Ramos (cell line): ENCODE measurements at regions not wholly inside any gene's neighbourhood (a gene's known extent, or its start where the extent isn't known, plus 50 kb on each side); places are given as distances from the start of the nearest gene placed in this dataset.
"Not testable (repeated sequence)": the region's sequence is repeated elsewhere in the genome, so short reads cannot be mapped to it uniquely, and the experiment has no call there.

Experiments
- in situ Hi-C: fragments of 300-500 bp; cut with MboI; formaldehyde crosslinking; loops from one replicate; pipeline ENCODE4 v1.14.3; 2022; ENCODE audit warnings: low sequenced_read_pairs; ENCODE audit not compliant: unreplicated experiment

DNA sequence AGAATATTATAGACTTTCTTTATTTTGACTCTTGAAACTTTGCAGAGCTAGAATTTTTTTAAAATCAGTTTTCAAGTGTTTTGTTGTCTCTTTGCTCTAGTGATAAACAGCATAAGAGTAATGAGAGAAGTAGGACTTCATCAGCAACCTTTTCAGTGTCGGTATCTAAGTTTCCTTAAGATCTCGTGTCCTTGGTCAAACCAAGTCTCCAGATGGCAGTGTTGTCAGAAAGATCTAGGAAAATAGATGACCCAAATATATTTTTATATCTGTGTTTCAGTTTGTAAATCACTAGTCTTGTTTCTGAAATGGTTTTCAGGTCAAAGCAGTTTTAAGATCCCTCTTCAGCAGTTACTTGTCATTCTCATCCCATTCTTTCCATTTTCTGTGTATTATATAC is 438.3 kb downstream of the RAPGEF2 start:
- in situ Hi-C loops = no loop called here

DNA sequence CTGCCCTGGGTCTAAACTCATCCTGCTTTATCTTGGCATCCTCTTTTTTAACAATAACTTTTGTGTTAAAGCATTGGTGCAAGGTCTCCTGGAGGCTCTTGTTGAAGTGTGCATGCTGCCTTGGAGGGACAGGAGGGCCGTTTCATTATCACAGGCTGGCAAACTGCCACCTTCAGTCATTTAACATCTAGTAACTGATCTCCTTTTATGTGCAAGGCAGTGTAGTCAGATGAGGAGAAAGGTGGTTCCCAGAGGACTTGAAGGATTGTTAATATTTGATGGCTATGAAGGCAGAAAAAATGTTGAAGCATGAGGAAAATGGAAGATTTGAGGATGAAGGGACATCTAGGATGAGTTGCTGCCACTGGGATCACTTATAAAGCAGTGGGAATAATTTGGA is 439.4 kb downstream of the RAPGEF2 start:
- in situ Hi-C loops = no loop called here

DNA sequence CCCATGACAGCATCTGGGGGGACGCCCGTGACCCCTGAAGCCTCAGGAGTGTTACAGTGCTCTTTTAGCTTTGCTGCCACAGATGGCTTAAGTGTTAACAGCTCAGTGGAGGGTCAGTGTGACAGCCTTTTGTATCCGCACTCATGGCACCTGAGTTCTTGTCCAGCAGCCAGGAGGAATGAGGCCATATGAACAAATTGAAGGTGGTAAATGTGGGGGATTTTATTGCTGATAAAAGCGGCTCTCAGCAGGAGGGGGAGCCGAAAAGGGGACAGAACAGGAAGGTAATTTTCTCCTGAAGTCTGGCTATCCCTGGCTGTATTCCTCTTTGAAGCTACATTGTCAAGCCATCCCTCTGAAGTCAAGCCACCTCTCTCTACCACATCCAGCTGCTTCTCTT is 441.0 kb downstream of the RAPGEF2 start:
- in situ Hi-C loops = no loop called here

DNA sequence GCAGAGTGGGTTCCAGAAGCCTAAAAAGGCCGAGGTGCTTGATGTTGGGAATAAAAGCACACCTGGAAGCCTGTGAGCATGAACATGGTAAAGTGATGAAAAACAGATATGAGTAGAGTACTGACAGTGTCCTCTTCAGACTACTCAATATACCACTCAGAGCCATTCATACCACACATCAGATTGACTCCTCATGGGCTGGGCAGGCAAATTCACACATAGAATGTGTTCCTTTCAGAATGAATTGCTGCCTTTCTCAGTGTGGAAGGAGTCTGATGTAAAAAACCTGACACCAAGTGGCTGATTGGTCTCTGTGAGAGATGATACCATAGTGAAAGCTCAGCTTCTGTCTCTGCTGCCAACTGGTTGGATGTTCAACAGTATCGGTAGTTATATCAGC is 442.7 kb downstream of the RAPGEF2 start:
- in situ Hi-C loops = no loop called here

DNA sequence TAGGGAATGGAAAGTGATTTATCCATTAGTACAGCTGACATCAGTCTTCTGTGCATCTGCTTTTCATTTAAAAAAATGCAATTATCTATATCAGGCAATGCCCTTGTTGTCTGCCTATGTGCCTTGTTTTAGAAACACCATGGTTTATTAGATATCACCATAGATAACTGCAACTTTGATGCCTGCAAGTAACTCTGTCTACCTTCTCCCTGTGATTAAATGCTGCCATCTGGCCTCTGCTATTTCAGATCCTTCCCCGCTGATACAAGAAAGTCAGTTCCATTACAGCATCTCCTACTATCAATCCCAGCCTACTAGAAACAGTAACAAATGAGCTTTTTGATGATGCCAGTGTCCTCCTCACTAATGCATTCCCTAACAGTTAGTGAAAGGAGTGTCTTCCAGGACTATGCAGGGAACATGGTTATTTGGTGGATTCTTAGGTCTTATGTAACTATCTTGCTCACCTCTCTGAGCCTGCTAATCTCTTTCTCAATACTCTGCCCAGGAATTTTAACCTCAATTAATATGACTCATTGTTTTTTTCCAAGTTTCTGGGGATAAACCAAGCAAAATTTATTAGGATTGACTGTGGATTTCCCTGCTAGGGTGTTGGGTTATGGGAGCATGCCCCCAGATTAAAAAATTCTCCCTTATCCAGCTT is 444.9 kb downstream of the RAPGEF2 start:
- in situ Hi-C loops = no loop called here

DNA sequence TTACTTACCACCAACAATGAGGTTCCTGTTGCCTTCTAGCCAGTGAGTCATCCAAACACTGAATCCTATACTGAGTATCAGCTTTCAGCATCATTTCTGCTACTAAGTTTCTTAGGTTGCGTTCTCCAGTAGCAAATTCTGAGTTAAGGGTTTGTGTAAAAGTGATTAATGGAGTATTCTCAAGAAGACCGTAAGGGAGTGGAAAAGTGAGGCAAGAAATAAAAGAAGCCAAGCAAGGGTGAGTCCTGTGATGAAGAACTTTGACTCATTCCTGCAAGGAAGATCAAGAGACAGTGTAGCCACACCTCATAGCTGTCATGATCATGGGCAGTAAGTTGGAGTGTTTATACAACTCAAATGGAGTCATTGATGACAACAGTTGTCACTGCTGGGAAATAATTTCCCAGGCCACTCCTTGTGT is 446.2 kb downstream of the RAPGEF2 start:
- in situ Hi-C loops = no loop called here

DNA sequence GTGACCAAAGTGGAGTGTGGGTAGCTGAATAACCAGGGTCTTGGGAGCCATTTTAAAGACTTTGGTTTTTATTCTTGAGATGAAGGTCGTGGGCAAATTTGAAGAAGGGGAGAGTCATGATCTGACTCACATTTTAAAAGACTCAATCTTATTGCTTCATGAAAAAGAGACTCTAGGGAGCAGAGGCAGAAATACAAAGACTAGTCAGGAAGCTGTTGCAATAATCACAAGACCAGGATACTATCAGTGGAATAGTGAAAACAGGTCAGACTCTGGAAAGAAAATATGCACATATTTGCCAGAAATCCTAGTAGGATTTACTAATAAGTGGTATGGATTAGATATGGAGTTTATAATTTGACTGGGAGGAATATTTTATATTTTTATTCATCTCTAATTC is 448.4 kb downstream of the RAPGEF2 start:
- in situ Hi-C loops = no loop called here

DNA sequence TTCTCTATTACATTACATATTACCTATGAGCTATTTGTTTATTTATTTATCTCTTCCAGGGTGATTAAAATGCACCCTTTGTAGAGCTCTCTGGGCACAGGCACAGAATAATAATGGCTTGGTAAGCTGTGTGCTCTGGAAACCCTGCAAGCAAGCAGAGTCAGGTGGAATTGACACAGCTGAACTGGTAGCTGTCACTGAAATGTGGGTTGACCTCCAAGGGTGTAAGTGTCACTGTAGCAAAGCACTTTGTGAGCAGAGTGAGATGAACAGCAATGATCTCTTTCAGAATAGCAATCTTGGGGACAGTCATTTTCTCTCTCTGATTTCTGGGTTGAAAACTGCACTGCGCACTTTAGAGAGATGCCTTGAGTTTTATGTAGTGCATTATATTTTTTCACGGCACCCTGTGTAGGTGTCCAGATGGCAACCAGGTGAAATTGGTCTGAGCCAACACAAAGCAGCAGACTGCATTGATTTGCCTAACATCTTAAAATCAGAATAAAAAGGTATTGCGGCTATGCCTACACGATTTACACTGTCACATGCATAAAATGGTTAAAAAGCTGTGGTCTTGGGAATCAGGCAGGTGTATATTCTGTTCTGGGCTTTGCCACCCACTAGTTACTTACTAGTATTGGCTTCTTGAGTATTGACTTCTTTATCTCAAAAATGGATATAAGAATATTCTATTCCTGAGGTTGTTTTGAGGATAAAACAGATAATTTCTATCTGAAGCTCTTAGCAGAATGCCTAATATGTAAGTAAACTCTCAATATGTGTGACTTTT is 450.3 kb downstream of the RAPGEF2 start:
- in situ Hi-C loops = no loop called here

DNA sequence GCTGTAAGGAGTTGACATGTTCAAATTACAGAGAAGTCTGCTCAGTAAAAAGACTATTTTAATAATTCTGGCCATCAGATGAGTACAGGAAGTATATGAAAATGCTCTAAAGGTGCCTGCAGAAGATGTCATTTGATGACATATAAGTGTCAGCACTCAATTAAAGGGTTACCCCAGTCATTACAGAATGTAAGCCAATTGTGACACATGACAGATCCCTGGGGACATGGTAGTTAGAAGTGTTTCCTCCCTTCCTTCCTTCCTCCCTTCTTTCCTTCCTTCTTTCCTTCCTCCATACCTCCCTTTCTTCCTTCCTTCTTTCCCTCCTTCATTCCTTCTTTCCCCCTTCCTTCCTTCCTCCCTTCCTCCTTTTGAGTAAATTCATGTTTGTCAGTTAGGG is 453.0 kb downstream of the RAPGEF2 start:
- in situ Hi-C loops = no loop called here

DNA sequence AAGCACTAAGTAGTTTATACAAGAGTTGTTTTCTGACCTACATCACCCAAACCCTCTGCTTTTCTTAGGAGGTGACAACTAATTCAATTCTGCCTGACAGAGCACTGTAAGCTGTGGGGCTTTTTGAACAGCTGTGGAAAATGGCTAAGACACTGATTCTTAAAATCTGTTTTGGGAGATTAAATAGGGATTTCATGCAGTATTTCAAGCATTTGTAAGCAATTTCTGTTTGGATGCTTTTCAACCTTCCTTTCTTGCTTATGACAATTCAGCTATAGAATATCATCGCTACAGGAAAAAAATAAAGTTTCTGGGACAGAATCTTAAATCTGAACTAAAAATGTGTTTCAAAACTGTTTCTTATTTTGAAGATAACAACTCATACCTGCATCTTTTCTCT is 459.5 kb downstream of the RAPGEF2 start:
- in situ Hi-C loops = no loop called here

DNA sequence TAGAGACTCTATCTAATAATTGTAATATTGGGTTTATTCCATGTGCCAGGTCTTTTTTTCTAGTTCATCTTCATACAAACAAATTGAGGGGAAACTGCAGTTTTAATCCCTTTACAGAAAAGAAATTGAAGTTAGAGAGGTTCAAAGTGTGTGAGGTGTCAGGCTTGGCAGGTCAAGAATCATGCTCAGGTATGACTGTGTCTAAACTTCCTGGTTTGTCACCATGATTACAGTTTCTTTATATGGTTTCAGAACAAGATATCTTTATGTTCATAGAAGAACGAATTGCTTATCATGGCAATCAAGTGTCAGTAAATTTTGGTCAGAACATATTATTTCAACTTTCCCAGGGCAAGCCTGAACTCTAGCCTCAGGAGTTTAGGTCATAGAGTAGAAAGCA is 460.4 kb downstream of the RAPGEF2 start:
- in situ Hi-C loops = no loop called here

DNA sequence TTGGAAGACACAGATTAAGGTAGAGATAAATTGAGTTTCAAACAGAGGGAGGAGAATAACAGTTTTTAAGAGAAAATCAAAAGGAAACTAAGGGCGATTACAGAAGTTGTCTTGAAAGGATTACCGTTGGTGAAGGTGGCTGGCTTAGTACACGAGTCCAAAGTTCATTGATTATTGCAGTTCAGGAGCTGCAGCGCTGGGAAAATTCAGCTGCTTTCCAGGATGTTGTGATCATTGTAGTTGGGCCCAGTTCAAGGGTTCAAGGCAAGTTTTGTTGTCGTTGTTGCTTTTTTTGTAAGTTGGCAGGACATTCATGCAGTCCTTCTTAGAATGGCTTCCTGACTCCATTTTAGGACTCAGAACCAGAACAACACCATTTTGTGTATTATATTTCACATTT is 461.7 kb downstream of the RAPGEF2 start:
- in situ Hi-C loops = no loop called here

DNA sequence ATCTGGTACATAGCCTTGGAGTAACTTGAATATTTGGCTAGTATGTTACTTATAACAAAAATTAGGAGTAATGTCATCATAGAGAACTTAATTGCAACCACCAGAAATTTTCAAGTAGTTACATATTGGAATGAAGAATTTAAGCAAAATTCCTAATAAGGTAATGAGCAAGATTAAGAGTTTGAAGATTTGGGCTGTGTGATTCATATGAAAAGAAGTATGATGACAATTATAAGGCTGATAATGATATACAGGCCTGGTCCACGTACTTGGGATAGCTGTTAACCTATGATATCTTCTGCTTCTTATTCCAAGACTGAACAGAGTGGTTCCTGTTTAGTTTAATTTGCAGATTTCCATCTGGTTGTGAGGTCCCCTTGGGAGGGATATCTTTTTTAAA is 463.9 kb downstream of the RAPGEF2 start:
- in situ Hi-C loops = no loop called here

DNA sequence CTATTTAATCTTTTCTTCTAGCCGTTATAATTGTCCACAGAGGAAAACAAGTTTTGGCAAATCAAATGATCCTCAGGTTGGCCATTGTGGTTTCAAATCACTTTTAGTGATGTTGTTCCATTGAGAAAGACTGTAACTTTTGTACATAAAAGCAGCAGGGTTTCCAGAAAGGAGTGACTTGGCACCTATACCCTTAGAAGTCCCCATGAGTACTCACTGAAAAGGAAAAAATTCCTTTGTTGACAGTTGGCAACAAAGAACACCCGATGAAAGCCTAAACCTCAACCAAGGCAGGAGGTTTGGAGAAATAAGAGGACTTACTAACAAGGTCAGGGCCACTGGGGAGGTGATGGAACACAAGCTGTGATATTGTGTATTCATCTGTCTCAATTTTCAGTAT is 474.4 kb downstream of the RAPGEF2 start:
- in situ Hi-C loops = no loop called here

DNA sequence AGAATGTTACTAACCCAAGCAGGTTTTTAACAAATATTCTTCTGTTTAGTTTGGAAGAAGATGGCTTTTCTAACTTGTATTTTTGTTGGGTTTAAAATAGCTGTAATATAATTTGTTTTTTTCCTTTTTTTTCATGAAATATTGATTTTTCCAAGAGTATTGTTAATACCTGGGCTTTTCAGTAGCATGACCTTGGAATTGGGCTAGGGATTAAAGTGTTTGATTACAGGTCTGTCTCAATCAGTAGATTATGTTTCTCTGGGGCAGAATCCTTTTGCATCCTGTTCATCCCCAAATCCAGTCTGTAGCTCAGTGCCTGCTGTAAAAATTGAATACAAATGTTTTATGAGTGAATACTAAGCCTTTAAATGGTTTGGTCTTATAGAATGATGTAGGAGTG is 479.8 kb downstream of the RAPGEF2 start:
- in situ Hi-C loops = no loop called here

DNA sequence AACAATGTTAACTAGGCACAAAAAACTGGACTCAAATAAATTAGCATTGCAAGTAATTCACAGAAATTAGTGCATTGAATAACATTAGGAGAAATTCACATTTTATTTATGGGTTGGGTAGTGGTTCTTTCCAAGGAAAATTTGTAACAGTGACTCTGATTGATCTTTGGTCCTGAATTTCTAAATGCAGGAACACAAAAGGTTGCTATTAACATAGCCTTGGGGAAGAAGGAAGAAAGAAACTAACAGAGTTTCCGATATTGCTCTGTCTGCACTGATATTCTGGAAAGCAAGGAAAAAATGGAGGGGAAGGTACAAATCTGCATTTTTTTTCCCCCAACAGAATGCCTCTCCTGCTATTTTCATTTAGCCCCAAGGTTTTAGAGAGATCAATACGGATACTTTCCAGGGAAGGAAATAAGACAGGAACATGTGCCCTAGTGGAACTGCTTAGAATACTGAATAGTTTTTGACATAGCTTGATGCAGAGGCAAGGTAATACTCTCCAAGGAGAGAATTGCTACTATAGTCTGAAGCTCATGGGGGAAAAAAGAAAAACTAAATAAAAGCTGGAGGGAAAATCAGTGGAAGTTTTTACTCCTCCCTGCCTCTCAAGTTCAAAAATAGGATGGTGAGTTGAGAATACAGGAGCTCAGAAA is 490.1 kb downstream of the RAPGEF2 start:
- in situ Hi-C loops = no loop called here

DNA sequence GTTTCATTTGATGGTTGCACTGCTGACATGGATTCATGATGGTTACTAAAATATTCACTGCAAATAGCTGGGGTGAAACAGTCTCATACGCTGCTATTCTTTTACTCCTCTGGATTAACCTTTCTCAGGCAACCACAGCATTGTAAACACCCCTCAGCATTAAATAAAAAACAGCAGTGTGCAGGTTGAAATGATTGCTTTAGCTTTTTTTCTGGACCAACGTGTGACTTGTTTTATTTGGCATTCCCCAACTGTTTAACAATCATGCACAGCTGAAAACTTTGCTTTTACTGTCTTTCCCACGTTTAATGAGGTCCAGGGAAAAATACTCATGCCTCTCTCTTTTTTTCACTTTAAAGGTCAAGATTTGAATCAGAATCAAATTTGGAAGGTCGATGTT is 490.8 kb downstream of the RAPGEF2 start:
- in situ Hi-C loops = no loop called here

DNA sequence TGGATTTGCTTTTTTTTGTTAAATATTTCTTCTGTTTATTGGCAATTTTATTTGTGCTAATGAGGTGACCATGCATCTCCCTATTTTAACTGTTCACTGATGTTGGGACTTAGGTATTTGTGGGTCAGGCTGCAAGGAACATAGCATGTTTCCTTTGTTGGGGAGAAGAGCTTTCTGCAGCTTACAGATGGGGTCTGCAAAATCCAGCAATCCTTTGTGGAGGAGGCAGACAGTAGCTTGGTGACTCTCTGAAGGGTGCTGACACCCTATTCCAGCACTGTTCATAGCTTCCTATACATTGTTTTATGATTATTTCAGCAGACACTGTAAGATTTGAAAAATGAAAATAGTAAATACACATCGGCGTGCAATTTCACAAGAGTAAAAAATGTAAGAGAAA is 491.7 kb downstream of the RAPGEF2 start:
- in situ Hi-C loops = no loop called here

DNA sequence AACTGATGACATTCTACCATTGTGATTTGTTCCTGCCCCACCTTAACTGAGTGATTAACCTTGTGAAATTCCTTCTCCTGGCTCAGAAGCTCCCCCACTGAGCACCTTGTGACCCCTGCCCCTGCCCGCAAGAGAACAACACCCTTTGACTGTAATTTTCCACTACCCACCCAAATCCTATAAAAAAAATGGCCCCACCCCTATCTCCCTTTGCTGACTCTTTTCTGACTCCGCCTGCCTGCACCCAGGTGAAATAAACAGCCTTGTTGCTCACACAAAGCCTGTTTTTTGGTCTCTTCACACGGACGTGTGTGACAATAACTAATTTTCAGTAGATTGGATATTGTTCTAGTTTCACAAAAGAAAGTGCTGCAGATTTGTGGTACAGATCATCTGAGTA is 492.2 kb downstream of the RAPGEF2 start:
- in situ Hi-C loops = not testable (repeated sequence)

DNA sequence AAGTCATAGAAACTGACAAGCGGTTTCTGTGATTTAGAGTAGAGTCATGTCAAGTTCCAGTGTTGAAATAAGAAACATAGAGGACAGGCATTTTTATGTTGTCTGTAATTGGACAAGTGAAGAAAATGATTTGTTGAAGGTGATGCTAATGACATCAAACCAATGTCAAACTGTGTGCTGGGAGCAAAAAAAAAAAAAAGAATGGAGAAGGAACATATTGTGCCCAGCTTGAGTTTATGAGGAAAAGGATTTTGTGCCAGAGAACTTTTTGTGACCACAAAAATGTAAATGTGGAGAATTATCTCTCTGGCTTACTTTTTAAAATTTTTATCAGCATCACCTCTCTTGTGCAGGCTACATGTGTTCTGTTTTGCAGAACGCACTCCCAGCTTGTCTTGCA is 495.7 kb downstream of the RAPGEF2 start:
- in situ Hi-C loops = no loop called here

DNA sequence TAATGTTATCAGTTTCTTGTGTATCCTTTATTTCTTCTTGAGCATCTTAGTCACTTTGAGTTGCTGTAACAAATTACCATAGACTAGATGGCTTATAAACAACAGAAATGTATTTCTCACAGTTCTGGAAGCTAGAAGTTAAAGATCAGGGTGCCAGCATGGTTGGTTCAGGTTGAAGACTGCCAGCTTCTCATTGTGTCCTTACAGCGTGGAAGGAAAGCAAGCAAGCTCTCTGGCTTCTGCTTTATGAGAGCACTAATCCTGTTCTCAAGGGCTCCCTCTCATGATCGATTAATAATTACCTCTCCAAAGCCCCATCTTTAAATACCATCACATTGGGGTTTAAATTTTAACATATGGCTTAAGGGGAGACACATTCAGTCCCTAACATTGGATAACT is 497.2 kb downstream of the RAPGEF2 start:
- in situ Hi-C loops = no loop called here

DNA sequence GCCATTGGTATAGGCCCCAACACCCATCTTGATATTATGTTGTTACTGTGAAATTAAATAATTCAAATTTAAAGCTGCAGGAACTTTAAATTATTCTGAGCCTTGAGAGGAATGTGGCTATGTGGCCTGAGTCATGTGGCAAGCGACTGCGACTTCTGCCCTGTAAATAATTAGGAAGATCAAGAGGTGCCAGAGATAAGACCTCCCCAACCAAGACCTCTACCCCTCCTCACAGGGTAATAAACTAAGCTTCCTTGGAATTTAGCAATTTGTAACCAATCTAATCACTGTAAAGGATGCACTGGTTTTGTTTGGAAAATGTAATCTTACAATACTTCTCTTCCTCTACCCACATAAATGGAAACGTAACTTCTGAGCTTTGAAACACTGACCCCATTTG is 501.9 kb downstream of the RAPGEF2 start:
- in situ Hi-C loops = no loop called here
